ENCODE measurements at regions not wholly inside any gene's neighbourhood (a gene's known extent, or its start where the extent isn't known, plus 50 kb on each side); places are given as distances from the start of the nearest gene placed in this dataset.

DNA sequence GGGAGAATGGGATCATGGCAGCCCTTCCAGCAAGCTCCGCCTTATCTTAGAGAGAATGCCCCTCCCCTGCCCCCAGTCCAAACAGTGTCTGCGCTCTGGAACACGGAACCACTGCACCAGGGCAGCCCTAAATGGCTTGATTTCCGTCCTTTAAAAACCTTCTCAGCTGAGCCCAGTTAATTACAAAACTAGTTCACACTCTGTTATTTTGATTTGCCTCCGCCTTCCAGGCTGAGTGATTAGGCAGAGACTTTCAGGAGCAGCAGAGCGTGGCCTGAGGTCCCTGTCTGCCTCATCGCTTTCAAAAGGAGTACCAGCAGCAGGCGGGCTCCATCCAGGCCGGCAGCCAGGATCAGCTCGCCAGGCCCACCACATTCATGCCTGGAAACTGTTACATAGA lies 313.0 kb downstream of the BRD1 start:
- TF ChIP-seq, protein P1, sequence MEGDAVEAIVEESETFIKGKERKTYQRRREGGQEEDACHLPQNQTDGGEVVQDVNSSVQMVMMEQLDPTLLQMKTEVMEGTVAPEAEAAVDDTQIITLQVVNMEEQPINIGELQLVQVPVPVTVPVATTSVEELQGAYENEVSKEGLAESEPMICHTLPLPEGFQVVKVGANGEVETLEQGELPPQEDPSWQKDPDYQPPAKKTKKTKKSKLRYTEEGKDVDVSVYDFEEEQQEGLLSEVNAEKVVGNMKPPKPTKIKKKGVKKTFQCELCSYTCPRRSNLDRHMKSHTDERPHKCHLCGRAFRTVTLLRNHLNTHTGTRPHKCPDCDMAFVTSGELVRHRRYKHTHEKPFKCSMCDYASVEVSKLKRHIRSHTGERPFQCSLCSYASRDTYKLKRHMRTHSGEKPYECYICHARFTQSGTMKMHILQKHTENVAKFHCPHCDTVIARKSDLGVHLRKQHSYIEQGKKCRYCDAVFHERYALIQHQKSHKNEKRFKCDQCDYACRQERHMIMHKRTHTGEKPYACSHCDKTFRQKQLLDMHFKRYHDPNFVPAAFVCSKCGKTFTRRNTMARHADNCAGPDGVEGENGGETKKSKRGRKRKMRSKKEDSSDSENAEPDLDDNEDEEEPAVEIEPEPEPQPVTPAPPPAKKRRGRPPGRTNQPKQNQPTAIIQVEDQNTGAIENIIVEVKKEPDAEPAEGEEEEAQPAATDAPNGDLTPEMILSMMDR (IDR thresholded peaks at IDR 0.05; ENCODE audit: low read depth, low read length): no peak
- no peak for TF ChIP-seq POLR2A (IDR thresholded peaks at IDR 0.05; ENCODE audit: extremely low read depth, insufficient read length)

Data from NB4 (cell line).